BJ (cell line): ENCODE measurements at regions not wholly inside any gene's neighbourhood (a gene's known extent, or its start where the extent isn't known, plus 50 kb on each side); places are given as distances from the start of the nearest gene placed in this dataset.
"Not testable (repeated sequence)": the region's sequence is repeated elsewhere in the genome, so short reads cannot be mapped to it uniquely, and the experiment has no call there.

Source experiments
- CTCF ChIA-PET: fragments of 350-600 bp; formaldehyde crosslinking; extraction: SDS; loops from one replicate; lab custom pipeline; 2021; ENCODE audit warnings: antibody characterized with exemption, inconsistent platforms; lab: Yijun Ruan, JAX
- POLR2A ChIA-PET: fragments of 300-600 bp; sonication (Branson Sonifier 250); formaldehyde crosslinking; extraction: SDS; loops from one replicate; lab custom pipeline; 2021; ENCODE audit warnings: antibody characterized with exemption; lab: Charles Lee
- DNase-seq: peaks from one replicate; pipeline ENCODE4 v3.0.0-alpha.2; 2011; ENCODE audit warnings: low read depth
- H3K27me3 ChIP-seq: 2 replicates; pipeline ENCODE4 v1.6.0; 2011; ENCODE audit warnings: low read length; ENCODE audit not compliant: control insufficient read depth, insufficient read depth
- H3K36me3 ChIP-seq: 2 replicates; pipeline ENCODE4 v1.5.1; 2011; ENCODE audit warnings: low read length; ENCODE audit not compliant: control insufficient read depth, insufficient read depth
- H3K4me3 ChIP-seq: 2 replicates; pipeline ENCODE4 v1.5.1; 2011; ENCODE audit warnings: low read depth, mild to moderate bottlenecking, control low read depth, low read length
- TF ChIP-seq, protein P1 (sequence below): IDR thresholded peaks from 2 replicates; pipeline ENCODE4 v1.5.1; 2011; ENCODE audit warnings: low read depth, mild to moderate bottlenecking, control low read depth, inconsistent platforms, low read length, moderate library complexity; ENCODE audit not compliant: insufficient read depth

DNA sequence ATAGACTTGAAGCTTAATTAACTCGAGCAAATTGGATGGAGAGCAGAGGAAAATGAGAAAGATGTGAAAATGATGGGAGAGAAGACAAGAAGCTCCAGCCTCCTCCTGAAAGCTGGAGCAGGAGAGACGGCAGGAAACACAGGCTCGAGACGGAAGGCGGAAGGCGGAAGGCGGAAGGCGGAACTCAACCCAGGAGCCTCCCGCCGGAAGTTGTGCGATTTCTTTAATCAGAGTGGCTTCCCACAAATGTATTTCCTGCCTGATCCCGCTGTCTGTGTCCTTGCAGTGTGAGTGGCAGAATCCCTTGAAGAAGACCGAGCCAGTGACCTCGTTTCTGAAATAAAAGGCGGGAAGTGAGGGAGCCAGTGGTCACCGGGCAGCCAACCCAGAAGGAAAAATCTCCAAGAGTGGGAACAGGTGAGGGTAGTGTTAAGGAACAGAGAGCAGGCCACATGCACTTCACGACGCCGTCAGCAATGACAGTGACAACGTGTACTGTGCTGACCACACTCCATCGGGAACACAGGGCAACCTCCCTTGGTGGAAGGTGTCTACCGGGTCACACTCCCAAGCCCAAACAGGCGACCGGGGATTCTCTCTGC lies 117.0 kb upstream of the RNF32 start:
- CTCF ChIA-PET = no interaction called here
- POLR2A ChIA-PET = no interaction called here
- DNase-seq = no peak
- Histone ChIP-seq H3K36me3 (no peaks in the 10 kb centered on the region), H3K4me3 (no peak overlapping the region), H3K27me3 (no peaks in the 10 kb centered on the region)
- TF ChIP-seq, protein P1, sequence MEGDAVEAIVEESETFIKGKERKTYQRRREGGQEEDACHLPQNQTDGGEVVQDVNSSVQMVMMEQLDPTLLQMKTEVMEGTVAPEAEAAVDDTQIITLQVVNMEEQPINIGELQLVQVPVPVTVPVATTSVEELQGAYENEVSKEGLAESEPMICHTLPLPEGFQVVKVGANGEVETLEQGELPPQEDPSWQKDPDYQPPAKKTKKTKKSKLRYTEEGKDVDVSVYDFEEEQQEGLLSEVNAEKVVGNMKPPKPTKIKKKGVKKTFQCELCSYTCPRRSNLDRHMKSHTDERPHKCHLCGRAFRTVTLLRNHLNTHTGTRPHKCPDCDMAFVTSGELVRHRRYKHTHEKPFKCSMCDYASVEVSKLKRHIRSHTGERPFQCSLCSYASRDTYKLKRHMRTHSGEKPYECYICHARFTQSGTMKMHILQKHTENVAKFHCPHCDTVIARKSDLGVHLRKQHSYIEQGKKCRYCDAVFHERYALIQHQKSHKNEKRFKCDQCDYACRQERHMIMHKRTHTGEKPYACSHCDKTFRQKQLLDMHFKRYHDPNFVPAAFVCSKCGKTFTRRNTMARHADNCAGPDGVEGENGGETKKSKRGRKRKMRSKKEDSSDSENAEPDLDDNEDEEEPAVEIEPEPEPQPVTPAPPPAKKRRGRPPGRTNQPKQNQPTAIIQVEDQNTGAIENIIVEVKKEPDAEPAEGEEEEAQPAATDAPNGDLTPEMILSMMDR = no peak

DNA sequence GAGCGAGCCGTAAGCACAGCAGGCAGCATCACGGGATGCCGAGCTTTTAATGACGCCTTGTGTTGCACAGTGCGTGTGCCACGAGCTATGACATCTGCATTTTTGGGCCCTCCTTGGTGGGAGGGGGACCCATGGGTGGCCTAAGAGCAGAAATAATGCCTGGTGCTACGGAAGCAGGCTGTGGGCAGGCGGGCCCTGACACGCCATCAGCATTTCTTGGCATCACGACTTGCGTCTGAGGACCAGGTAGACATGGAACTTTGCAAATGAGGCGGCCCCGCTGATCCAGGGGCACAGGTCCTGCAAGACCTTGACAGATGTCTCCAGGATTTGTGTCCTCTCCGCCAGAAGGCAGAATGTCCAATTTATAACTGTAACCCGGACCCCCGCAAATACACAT lies 117.8 kb upstream of the RNF32 start:
- H3K27me3 ChIP-seq = no peaks in the 10 kb centered on the region
- TF ChIP-seq, protein P1 = no peak
- DNase-seq = no peak
- POLR2A ChIA-PET = no interaction called here
- CTCF ChIA-PET = no interaction called here
- no peaks in the 10 kb centered on the region for H3K36me3 ChIP-seq
- H3K4me3 ChIP-seq = no peak overlapping the region

DNA sequence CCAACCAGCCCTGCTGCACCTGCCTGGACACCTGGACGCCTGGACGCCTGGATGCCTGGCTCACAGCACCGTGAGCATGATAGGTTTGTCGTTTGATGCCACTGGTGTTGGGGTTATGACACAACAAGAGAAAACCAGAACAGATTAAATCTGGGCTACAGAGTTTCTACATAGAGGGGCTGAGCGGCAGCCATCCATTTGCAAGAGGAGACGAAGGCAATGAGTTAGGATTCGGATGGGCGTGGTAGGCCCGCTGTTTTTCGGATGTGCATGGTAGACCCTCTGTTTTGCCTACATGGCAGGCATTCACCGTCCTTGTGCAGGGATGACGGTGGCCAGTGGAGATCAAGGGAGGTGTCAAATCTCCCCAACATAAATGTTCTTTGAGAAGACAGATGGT lies 121.5 kb upstream of the RNF32 start:
- ChIA-PET POLR2A (no interaction called here), CTCF (no interaction called here)
- Histone ChIP-seq H3K4me3 (no peak overlapping the region), H3K27me3 (no peaks in the 10 kb centered on the region), H3K36me3 (no peaks in the 10 kb centered on the region)
- DNase-seq = no peak
- TF ChIP-seq, protein P1 = no peak

DNA sequence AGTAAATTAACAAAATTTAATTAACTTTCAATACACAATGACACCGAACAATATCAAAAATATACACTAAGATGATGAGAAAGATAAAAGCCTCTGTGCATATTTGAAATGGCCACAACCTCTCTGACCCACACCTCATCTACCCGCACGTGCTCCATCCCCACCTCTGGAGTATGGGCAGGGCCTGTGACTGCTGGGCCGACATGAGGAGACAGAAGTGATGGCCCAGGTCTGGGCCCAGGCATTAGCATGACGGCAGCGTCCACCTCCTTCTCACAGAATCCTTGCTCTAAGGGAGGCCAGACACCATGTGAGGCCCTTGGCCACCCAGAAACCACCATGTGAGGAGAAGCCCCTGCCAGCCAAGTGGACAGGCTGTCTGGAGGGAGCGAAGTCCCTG lies 122.1 kb upstream of the RNF32 start:
- H3K4me3 ChIP-seq = no peak overlapping the region
- CTCF ChIA-PET = no interaction called here
- no peaks in the 10 kb centered on the region for H3K27me3 ChIP-seq
- no peaks in the 10 kb centered on the region for H3K36me3 ChIP-seq
- no peak for DNase-seq
- TF ChIP-seq, protein P1 = no peak
- POLR2A ChIA-PET = no interaction called here

DNA sequence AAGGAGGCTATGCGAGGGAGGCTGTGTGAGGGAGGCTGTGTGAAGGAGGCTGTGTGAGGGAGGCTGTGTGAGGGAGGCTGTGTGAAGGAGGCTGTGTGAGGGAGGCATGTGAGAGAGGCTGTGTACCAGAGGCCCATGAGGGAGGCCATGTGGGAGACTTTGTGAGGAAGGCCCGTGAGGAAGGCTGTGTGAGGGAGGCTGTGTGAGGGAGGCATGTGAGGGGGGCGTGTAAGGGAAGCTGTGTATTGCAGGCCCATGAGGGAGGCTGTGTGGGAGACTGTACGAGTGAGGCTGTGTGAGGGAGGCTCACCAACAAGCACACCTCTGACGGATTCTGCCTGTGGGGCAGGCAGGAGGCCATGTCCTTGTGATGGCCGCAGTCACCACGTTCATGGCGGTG lies 122.7 kb upstream of the RNF32 start:
- H3K4me3 ChIP-seq, DNase-seq, CTCF ChIA-PET, POLR2A ChIA-PET, H3K36me3 ChIP-seq, H3K27me3 ChIP-seq: not testable (repeated sequence)

DNA sequence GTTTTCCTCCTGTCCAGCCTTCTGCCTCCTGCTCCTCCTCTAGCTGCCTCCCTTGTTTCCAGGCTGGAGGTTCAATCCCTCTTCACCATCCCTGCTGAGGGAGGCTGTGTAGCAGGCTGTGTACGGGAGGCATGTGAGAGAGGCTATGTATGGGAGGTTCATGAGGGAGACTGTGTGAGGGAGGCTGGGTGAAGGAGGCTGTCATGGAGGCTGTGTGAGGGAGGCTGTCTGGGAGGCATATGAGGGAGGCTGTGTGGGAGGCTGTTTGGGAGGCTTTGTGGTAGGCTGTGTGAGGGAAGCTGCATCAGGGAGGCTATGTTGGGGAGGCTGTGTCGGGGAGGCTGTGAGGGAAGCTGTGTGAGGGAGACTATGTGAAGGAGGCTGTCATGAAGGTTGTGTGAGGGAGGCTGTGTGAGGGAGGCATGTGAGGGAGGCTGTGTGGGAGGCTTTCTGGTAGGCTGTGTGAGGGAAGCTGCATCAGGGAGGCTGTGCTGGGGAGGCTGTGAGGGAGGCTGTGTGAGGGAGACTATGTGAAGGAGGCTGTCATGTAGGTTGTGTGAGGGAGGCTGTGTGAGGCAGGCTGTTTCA lies 123.7 kb upstream of the RNF32 start:
- ChIA-PET POLR2A (no interaction called here), CTCF (no interaction called here)
- H3K36me3 ChIP-seq = no peaks in the 10 kb centered on the region
- no peak overlapping the region for H3K4me3 ChIP-seq
- H3K27me3 ChIP-seq = no peaks in the 10 kb centered on the region
- DNase-seq = no peak
- TF ChIP-seq, protein P1 = no peak
